K562 (cell line): ENCODE measurements at regions not wholly inside any gene's neighbourhood (a gene's known extent, or its start where the extent isn't known, plus 50 kb on each side); places are given as distances from the start of the nearest gene placed in this dataset.

Experiments used
- ATAC-seq: fragments of 200-7000 bp; cut with Tn5 transposase; 3 replicates; pipeline ENCODE4 v1.9.1; 2020; ENCODE audit warnings: moderate library complexity
- BruUV-seq: library from RNA; stranded (reverse); fragments of 400-500 nt; replicated peaks from 2 replicates; lab custom pipeline; 2021; lab: Mats Ljungman, UMichigan
- CTCF ChIA-PET: fragments of 300-600 bp; formaldehyde crosslinking; extraction: SDS; loops from one replicate; lab custom pipeline; 2021; ENCODE audit warnings: low intra/inter-chr PET ratio; lab: Yijun Ruan, JAX
- POLR2A ChIA-PET: fragments of 300-600, 350-650 bp; sonication (Branson Sonifier 250); formaldehyde crosslinking; extraction: SDS; loops from one replicate; lab custom pipeline; 2021; ENCODE audit warnings: antibody characterized with exemption, inconsistent platforms; lab: Yijun Ruan, JAX
- DNase-seq, 4 experiments: peaks; one replicate each; pipeline versions ENCODE4 v3.0.0 to v3.0.0-alpha.2; 2011 to 2018; ENCODE audit warnings: low spot score in 3 of 4, mixed read lengths in 3 of 4; ENCODE audit errors: extremely low read depth in 1 of 4
- FAIRE-seq: peaks from 2 replicates; lab custom pipeline; 2011; peaks lifted over from hg19 to GRCh38; lab: Jason Lieb, UNC
- H2AFZ ChIP-seq: 2 replicates; pipeline ENCODE4 v1.6.0; 2011; ENCODE audit warnings: low read depth, low read length, control low read depth, inconsistent platforms
- H3K27ac ChIP-seq: fragments of 200-600 bp; 3 replicates; pipeline ENCODE4 v1.8.0; 2011; ENCODE audit warnings: low read depth, mild to moderate bottlenecking, control low read depth, inconsistent platforms, low read length, moderate library complexity, mixed read lengths; ENCODE audit errors: extremely low read depth
- H3K27me3 ChIP-seq, 2 experiments: fragments of 300-600 bp in 1 of 2; 2 replicates in 1 of 2; 3 replicates in 1 of 2; pipeline versions ENCODE4 v1.6.0 to v1.8.0; 2011; ENCODE audit warnings: inconsistent platforms in 2 of 2, low read length in 2 of 2, mild to moderate bottlenecking in 1 of 2, mixed read lengths in 1 of 2, moderate library complexity in 1 of 2; ENCODE audit not compliant: control insufficient read depth in 2 of 2, insufficient read depth in 2 of 2
- H3K36me3 ChIP-seq: fragments of 300-600 bp; 3 replicates; pipeline ENCODE4 v1.8.0; 2011; ENCODE audit warnings: mild to moderate bottlenecking, low read length, inconsistent platforms; ENCODE audit not compliant: control insufficient read depth, insufficient read depth
- H3K4me1 ChIP-seq, 2 experiments: fragments of 200-600 bp in 1 of 2; replicated peaks in 1 of 2; 2 replicates in 1 of 2; 3 replicates in 1 of 2; pipeline versions ENCODE4 v1.5.1 to v1.8.0; 2011; ENCODE audit warnings: inconsistent platforms in 2 of 2, low read length in 2 of 2, mild to moderate bottlenecking in 1 of 2, mixed read lengths in 1 of 2, moderate library complexity in 1 of 2; ENCODE audit not compliant: control insufficient read depth in 2 of 2, insufficient read depth in 2 of 2
- H3K4me2 ChIP-seq: 2 replicates; pipeline ENCODE4 v1.6.1; 2011; ENCODE audit warnings: low read length, control low read depth, inconsistent platforms, mixed read lengths; ENCODE audit not compliant: insufficient read depth
- H3K4me3 ChIP-seq: fragments of 200-600 bp; sonication (generic), shearing (Covaris generic); 2 replicates; pipeline ENCODE4 v1.5.1; 2016; ENCODE audit warnings: control low read depth, inconsistent platforms
- H3K79me2 ChIP-seq: fragments of 200-600 bp; 3 replicates; pipeline ENCODE4 v1.8.0; 2011; ENCODE audit warnings: low read length, inconsistent platforms; ENCODE audit not compliant: control insufficient read depth, insufficient read depth
- H3K9ac ChIP-seq, 2 experiments: 2 replicates each; pipeline versions ENCODE4 v1.6.0 to v1.6.1; 2011; ENCODE audit warnings: low read depth in 2 of 2, low read length in 2 of 2, control low read depth in 1 of 2, inconsistent platforms in 1 of 2, mild to moderate bottlenecking in 1 of 2, mixed read lengths in 1 of 2; ENCODE audit not compliant: insufficient read depth in 1 of 2
- H3K9me1 ChIP-seq: one replicate; pipeline ENCODE4 v1.6.0; 2011; ENCODE audit warnings: inconsistent platforms, mild to moderate bottlenecking, low read length, moderate library complexity; ENCODE audit not compliant: control insufficient read depth, insufficient read depth
- H3K9me3 ChIP-seq: replicated peaks from 2 replicates; pipeline ENCODE4 v1.5.1; 2011; ENCODE audit warnings: low read depth, low read length, inconsistent platforms; ENCODE audit not compliant: control insufficient read depth, insufficient read depth
- H4K20me1 ChIP-seq: replicated peaks from 2 replicates; pipeline ENCODE4 v1.6.1; 2011; ENCODE audit warnings: low read length, inconsistent platforms, mixed read lengths; ENCODE audit not compliant: control insufficient read depth, insufficient read depth
- ADNP ChIP-seq: fragments of 200-800 bp; sonication (Bioruptor generic); IDR thresholded peaks from 2 replicates; pipeline ENCODE4 v1.6.1; 2016; ENCODE audit warnings: missing genetic modification characterization, missing compliant biosample characterization
- E4F1 ChIP-seq: fragments of 250-450 bp; sonication (Bioruptor Pico); IDR thresholded peaks from 2 replicates; pipeline ENCODE4 v1.5.0; 2021; ENCODE audit warnings: mild to moderate bottlenecking, borderline replicate concordance
- HINFP ChIP-seq: fragments of 450-650 bp; conservative IDR thresholded peaks from 2 replicates; pipeline ENCODE4 v1.6.1; 2016; ENCODE audit warnings: missing genetic modification characterization, low read depth, mild to moderate bottlenecking, control low read depth, missing compliant biosample characterization
- KDM2B ChIP-seq: fragments of 250-450 bp; sonication (Bioruptor Pico); IDR thresholded peaks from 2 replicates; pipeline ENCODE4 v1.8.0; 2021; ENCODE audit warnings: mild to moderate bottlenecking, moderate library complexity
- MNT ChIP-seq, 2 experiments: fragments of 450-650 bp; conservative IDR thresholded peaks; 2 replicates each; pipeline ENCODE4 v1.6.1; 2017; ENCODE audit warnings: mild to moderate bottlenecking in 2 of 2, moderate library complexity in 2 of 2
- NFIX ChIP-seq: fragments of 250-450 bp; sonication (Bioruptor Pico); IDR thresholded peaks from 2 replicates; pipeline ENCODE4 v1.4.0; 2020; ENCODE audit warnings: low read depth, mild to moderate bottlenecking, moderate library complexity
- PYGO2 ChIP-seq: fragments of 450-650 bp; IDR thresholded peaks from 2 replicates; pipeline ENCODE4 v1.6.1; 2016; ENCODE audit warnings: mild to moderate bottlenecking, missing genetic modification characterization, moderate library complexity, missing compliant biosample characterization
- SMAD1 ChIP-seq: fragments of 150-350 bp; IDR thresholded peaks from 2 replicates; pipeline ENCODE4 v1.6.1; 2014; ENCODE audit warnings: low read length, low read depth; ENCODE audit not compliant: partially characterized antibody
- SMAD4 ChIP-seq: fragments of 250-450 bp; sonication (Bioruptor Pico); conservative IDR thresholded peaks from 2 replicates; pipeline ENCODE4 v1.8.0; 2021; ENCODE audit warnings: inconsistent platforms, mild to moderate bottlenecking, moderate library complexity
- ZFP91 ChIP-seq: sonication (generic); formaldehyde crosslinking; IDR thresholded peaks from 2 replicates; pipeline ENCODE4 v1.8.0; 2022; ENCODE audit warnings: mild to moderate bottlenecking, missing genetic modification reagents
- ZNF175 ChIP-seq: fragments of 200-800 bp; sonication (Bioruptor generic); IDR thresholded peaks from 2 replicates; pipeline ENCODE4 v1.6.1; 2016; ENCODE audit warnings: low read depth, mild to moderate bottlenecking, missing genetic modification characterization, missing compliant biosample characterization
- ZNF24 ChIP-seq: fragments of 450-650 bp; IDR thresholded peaks from 2 replicates; pipeline ENCODE4 v1.6.1; 2016
- WGBS: fragments of 100-300 bp; shearing (Covaris generic); methylation state at CpG from one replicate; pipeline ENCODE4 v1.1.6; 2016; ENCODE audit warnings: low coverage, mixed read lengths; ENCODE audit not compliant: insufficient coverage; ENCODE audit errors: missing lambda C conversion rate; 5-methylcytosine and 5-hydroxymethylcytosine counted together
- in situ Hi-C: fragments of 300-500 bp; cut with MboI; formaldehyde crosslinking; loops from 4 replicates; pipeline ENCODE4 v1.15.0; 2018; ENCODE audit warnings: inconsistent platforms, mixed read lengths
- intact Hi-C: fragments of 100-400 bp; cut with micrococcal nuclease; formaldehyde crosslinking; loops from 2 replicates; pipeline ENCODE4 v1.14.2; 2022

GRCh38 chr7:32216759-32217158, 146.6 kb upstream of the PDE1C start:
- Histone ChIP-seq H3K27ac (no peak overlapping the region), H4K20me1 (no peaks in the 10 kb centered on the region), H3K27me3 (0 out of 5 replicates have a peak, but pooled peaks cover 0 to 5% of the 10 kb centered on the region in 2 experiments), H3K36me3 (no peaks in the 10 kb centered on the region), H3K4me3 (no peak overlapping the region), H3K79me2 (no peaks in the 10 kb centered on the region), H3K4me2 (no peak overlapping the region), H3K9me1 (no peaks in the 10 kb centered on the region), H3K9me3 (no peaks in the 10 kb centered on the region), H3K9ac (no peak overlapping the region), H2AFZ (no peak overlapping the region), H3K4me1 (no peaks in the 10 kb centered on the region)
- TF ChIP-seq ZNF24 (no peak), ADNP (tag) (no peak), ZFP91 (CRISPR knock-in tag) (no peak), SMAD1 (no peak), ZNF175 (CRISPR knock-in tag) (no peak), SMAD4 (no peak), E4F1 (no peak), PYGO2 (tag) (no peak), NFIX (CRISPR knock-in tag) (no peak), KDM2B (CRISPR knock-in tag) (no peak), HINFP (tag) (no peak), MNT (conservative IDR thresholded peaks at IDR 0.05) (no peak)
- ChIA-PET CTCF (no interaction called here), POLR2A (no interaction called here)
- no peak for FAIRE-seq
- BruUV-seq, result no TSS peak
- no peak for ATAC-seq
- in situ Hi-C loops (loop anchor here (10.0 kb wide), 1 partner anchor 128 kb away; no protein-coding TSS in a partner anchor), intact Hi-C loops (no loop called here)
- 0% methylated on average over 4 of the region's 4 CpGs for WGBS
- no peak for DNase-seq
